CD4-positive, alpha-beta T cell (primary cell): ENCODE measurements at regions not wholly inside any gene's neighbourhood (a gene's known extent, or its start where the extent isn't known, plus 50 kb on each side); places are given as distances from the start of the nearest gene placed in this dataset.

ENCODE experiments used
- ATAC-seq: fragments of 200-7000 bp; cut with Tn5 transposase; one replicate; pipeline ENCODE4 v1.10.0; 2022; ENCODE audit warnings: mild to moderate bottlenecking; ENCODE audit not compliant: poor library complexity
- CTCF ChIA-PET: fragments of 350-600 bp; sonication (Branson Sonifier 250); formaldehyde crosslinking; loops from one replicate; lab custom pipeline; 2021; ENCODE audit warnings: antibody characterized with exemption, inconsistent platforms; lab: Charles Lee
- POLR2A ChIA-PET: fragments of 350-600 bp; sonication (Branson Sonifier 250); formaldehyde crosslinking; loops from one replicate; lab custom pipeline; 2021; ENCODE audit warnings: antibody characterized with exemption, inconsistent platforms; lab: Charles Lee
- DNase-seq, 14 experiments: peaks; one replicate each; pipeline ENCODE4 v3.0.0-alpha.2; 2013 to 2020; ENCODE audit warnings: mixed read lengths in 2 of 14
- H3K27ac ChIP-seq, 2 donors: one replicate each; pipeline versions ENCODE4 v1.5.1 to v1.7.0; 2013; ENCODE audit warnings: low read length in 2 of 2, low read depth in 1 of 2, mild to moderate bottlenecking in 1 of 2
- H3K27me3 ChIP-seq, 2 experiments: 1 replicate in 1 of 2; 2 replicates in 1 of 2; pipeline versions ENCODE4 v1.6.1 to v1.7.0; 2013; ENCODE audit warnings: low read length in 2 of 2, control low read depth in 1 of 2, mild to moderate bottlenecking in 1 of 2, moderate library complexity in 1 of 2; ENCODE audit not compliant: insufficient read depth in 2 of 2, control insufficient read depth in 1 of 2
- H3K36me3 ChIP-seq: one replicate; pipeline ENCODE4 v1.6.1; 2013; ENCODE audit warnings: low read length, control low read depth; ENCODE audit not compliant: insufficient read depth
- H3K4me1 ChIP-seq: one replicate; pipeline ENCODE4 v1.6.1; 2013; ENCODE audit warnings: low read length, control low read depth; ENCODE audit not compliant: insufficient read depth
- H3K4me3 ChIP-seq: one replicate; pipeline ENCODE4 v1.5.1; 2013; ENCODE audit warnings: mild to moderate bottlenecking, low read length, moderate library complexity
- H3K9me3 ChIP-seq, 2 experiments: 1 replicate in 1 of 2; 2 replicates in 1 of 2; pipeline versions ENCODE4 v1.6.1 to v1.7.0; 2013; ENCODE audit warnings: low read length in 2 of 2, mild to moderate bottlenecking in 2 of 2, control low read depth in 1 of 2, moderate library complexity in 1 of 2; ENCODE audit not compliant: control insufficient read depth in 1 of 2, insufficient read depth in 1 of 2
- H3K27ac Mint-ChIP-seq: one replicate; pipeline ENCODE4 v1.8.0; 2020; ENCODE audit warnings: mixed read lengths
- H3K27me3 Mint-ChIP-seq: one replicate; pipeline ENCODE4 v1.8.0; 2021; ENCODE audit warnings: mixed read lengths
- H3K36me3 Mint-ChIP-seq: one replicate; pipeline ENCODE4 v1.8.0; 2021; ENCODE audit warnings: low read depth, mixed read lengths
- H3K4me1 Mint-ChIP-seq: one replicate; pipeline ENCODE4 v1.8.0; 2021; ENCODE audit warnings: low read depth, mixed read lengths
- H3K4me3 Mint-ChIP-seq: one replicate; pipeline ENCODE4 v1.8.0; 2020; ENCODE audit warnings: mild to moderate bottlenecking, mixed read lengths
- H3K9me3 Mint-ChIP-seq: one replicate; pipeline ENCODE4 v1.8.0; 2020; ENCODE audit warnings: mixed read lengths
- intact Hi-C, 2 experiments: fragments of 100-400 bp; cut with DNase I in 1 of 2; cut with micrococcal nuclease in 1 of 2; formaldehyde crosslinking; loops; one replicate each; pipeline versions ENCODE4 v1.15.1 to v1.9.0; 2023 to 2025; cut with DNase I, micrococcal nuclease
- TF ChIP-seq, protein P1 (sequence below): fragments of 200-600 bp; IDR thresholded peaks from one replicate; pipeline ENCODE4 v1.8.0; 2022; ENCODE audit warnings: antibody characterized with exemption, mild to moderate bottlenecking

- no peaks in the 10 kb centered on the region for H3K4me1 ChIP-seq
- intact Hi-C loops = no loop called here
- H3K9me3 ChIP-seq = peaks cover 0 to 29% of the 10 kb centered on the region in 2 experiments
- DNase-seq = no peak
- no peak overlapping the region for H3K27ac ChIP-seq
- peaks cover 0 to 8% of the 10 kb centered on the region in 2 experiments for H3K27me3 ChIP-seq
- H3K4me1 Mint-ChIP-seq = no peaks in the 10 kb centered on the region
- POLR2A ChIA-PET = no interaction called here
- H3K4me3 Mint-ChIP-seq = no peak overlapping the region
- H3K9me3 Mint-ChIP-seq = peaks cover 4% of the 10 kb centered on the region
- H3K36me3 Mint-ChIP-seq = no peaks in the 10 kb centered on the region
- TF ChIP-seq, protein P1, sequence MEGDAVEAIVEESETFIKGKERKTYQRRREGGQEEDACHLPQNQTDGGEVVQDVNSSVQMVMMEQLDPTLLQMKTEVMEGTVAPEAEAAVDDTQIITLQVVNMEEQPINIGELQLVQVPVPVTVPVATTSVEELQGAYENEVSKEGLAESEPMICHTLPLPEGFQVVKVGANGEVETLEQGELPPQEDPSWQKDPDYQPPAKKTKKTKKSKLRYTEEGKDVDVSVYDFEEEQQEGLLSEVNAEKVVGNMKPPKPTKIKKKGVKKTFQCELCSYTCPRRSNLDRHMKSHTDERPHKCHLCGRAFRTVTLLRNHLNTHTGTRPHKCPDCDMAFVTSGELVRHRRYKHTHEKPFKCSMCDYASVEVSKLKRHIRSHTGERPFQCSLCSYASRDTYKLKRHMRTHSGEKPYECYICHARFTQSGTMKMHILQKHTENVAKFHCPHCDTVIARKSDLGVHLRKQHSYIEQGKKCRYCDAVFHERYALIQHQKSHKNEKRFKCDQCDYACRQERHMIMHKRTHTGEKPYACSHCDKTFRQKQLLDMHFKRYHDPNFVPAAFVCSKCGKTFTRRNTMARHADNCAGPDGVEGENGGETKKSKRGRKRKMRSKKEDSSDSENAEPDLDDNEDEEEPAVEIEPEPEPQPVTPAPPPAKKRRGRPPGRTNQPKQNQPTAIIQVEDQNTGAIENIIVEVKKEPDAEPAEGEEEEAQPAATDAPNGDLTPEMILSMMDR = no peak
- H3K27me3 Mint-ChIP-seq = peaks cover 70% of the 10 kb centered on the region
- ATAC-seq = no peak
- CTCF ChIA-PET = no interaction called here
- H3K4me3 ChIP-seq = no peak overlapping the region
- no peaks in the 10 kb centered on the region for H3K36me3 ChIP-seq
- no peak overlapping the region for H3K27ac Mint-ChIP-seq
Observed at GRCh38 chr5:2001300-2001699, 118.6 kb upstream of the IRX4 start.

DNA sequence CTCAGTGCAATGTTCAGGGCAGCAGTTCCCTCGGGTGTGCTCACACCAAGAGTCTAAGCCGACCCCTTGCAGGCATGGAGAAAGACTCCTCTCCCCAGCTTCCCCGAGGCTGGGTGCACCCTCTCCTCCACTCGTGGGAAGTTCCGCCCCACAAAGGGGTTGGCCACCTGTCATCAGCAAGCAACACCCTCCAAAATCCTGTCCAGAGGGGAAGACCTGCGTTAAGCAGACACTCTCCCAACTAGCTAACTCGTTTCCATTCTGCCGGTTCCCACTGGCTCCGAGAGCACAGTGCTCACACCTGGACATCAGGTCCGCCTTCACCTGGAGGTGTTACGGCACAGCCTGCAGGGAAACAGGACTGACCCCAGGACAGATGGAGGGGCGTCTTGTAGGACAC is 117.9 kb upstream of the IRX4 start:
- Histone ChIP-seq H3K9me3 (peaks cover 0 to 34% of the 10 kb centered on the region in 2 experiments), H3K27ac (no peak overlapping the region), H3K4me3 (no peak overlapping the region), H3K36me3 (no peaks in the 10 kb centered on the region), H3K4me1 (no peaks in the 10 kb centered on the region), H3K27me3 (peaks cover under 1 to 8% of the 10 kb centered on the region in 2 experiments)
- H3K27me3 Mint-ChIP-seq = peaks cover 70% of the 10 kb centered on the region
- intact Hi-C loops = no loop called here
- ATAC-seq (no peak), DNase-seq (no peak)
- POLR2A ChIA-PET = no interaction called here
- no peaks in the 10 kb centered on the region for H3K36me3 Mint-ChIP-seq
- H3K27ac Mint-ChIP-seq = no peak overlapping the region
- CTCF ChIA-PET = no interaction called here
- TF ChIP-seq, protein P1 = no peak
- no peak overlapping the region for H3K4me3 Mint-ChIP-seq
- peaks cover 4% of the 10 kb centered on the region for H3K9me3 Mint-ChIP-seq
- no peaks in the 10 kb centered on the region for H3K4me1 Mint-ChIP-seq

GRCh38 chr5:1999794-2000193 is 117.1 kb upstream of the IRX4 start:
- intact Hi-C loops = no loop called here
- H3K4me1 ChIP-seq = no peaks in the 10 kb centered on the region
- ATAC-seq = no peak
- H3K4me3 ChIP-seq = no peak overlapping the region
- Mint-ChIP-seq H3K27ac (no peak overlapping the region), H3K4me3 (no peak overlapping the region), H3K4me1 (no peaks in the 10 kb centered on the region), H3K36me3 (no peaks in the 10 kb centered on the region), H3K9me3 (peaks cover 4% of the 10 kb centered on the region), H3K27me3 (peaks cover 73% of the 10 kb centered on the region)
- TF ChIP-seq, protein P1 = no peak
- no peak overlapping the region for H3K27ac ChIP-seq
- peaks cover 5 to 8% of the 10 kb centered on the region in 2 experiments for H3K27me3 ChIP-seq
- DNase-seq = no peak
- CTCF ChIA-PET = no interaction called here
- POLR2A ChIA-PET = no interaction called here
- peaks cover 0 to 26% of the 10 kb centered on the region in 2 experiments for H3K9me3 ChIP-seq
- no peaks in the 10 kb centered on the region for H3K36me3 ChIP-seq
